ENCODE measurements at regions not wholly inside any gene's neighbourhood (a gene's known extent, or its start where the extent isn't known, plus 50 kb on each side); places are given as distances from the start of the nearest gene placed in this dataset.

- H3K27ac ChIP-seq: no peak overlapping the region
- TF ChIP-seq CTCF (conservative IDR thresholded peaks at IDR 0.05): no peak
- TF ChIP-seq ZFX (IDR thresholded peaks at IDR 0.05): no peak
These were observed 388.1 kb upstream of the KLHL29 start for GRCh38 chr2:22996911-22997310.

DNA sequence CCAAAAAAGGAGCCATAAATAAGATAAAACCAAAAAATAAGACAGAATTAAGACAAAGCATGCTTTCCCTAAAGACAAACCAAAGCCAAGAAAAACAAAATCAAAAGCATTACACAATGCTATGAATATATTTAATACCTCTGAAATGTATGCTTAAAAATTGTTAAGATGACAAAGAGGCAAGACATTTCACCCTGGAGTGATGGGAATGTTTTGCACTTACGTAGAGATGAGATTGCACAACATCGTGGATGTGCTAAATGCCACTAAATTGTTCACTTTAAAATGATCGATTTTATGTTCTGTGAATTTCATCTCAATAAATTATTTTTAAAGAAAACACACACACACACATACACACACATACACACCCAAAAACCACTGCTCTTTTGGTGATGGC, 386.6 kb upstream of the KLHL29 start:
- TF ChIP-seq ZFX (IDR thresholded peaks at IDR 0.05) (no peak), CTCF (conservative IDR thresholded peaks at IDR 0.05) (no peak)
- H3K27ac ChIP-seq: no peak overlapping the region

DNA sequence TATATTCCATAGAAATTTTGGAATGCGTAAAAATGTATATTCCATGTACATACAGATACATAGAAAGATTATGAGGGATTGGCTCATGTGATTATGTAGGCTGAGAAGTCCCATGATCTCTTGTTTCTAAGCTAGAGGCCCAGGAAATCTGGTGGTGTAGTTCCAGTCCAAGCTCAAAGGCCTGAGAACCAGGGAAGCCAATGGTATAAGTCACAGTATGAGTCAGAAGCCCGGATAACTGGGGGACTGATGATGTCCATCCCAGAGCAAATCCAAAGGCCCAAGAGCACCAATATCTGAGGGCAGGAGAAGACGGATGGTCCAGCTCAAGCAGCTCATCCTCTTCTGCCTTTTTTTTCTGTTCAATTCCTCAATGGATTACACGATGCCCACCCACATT, 385.0 kb upstream of the KLHL29 start:
- TF ChIP-seq ZFX (IDR thresholded peaks at IDR 0.05) (no peak), CTCF (conservative IDR thresholded peaks at IDR 0.05) (no peak)
- H3K27ac ChIP-seq: no peak overlapping the region

DNA sequence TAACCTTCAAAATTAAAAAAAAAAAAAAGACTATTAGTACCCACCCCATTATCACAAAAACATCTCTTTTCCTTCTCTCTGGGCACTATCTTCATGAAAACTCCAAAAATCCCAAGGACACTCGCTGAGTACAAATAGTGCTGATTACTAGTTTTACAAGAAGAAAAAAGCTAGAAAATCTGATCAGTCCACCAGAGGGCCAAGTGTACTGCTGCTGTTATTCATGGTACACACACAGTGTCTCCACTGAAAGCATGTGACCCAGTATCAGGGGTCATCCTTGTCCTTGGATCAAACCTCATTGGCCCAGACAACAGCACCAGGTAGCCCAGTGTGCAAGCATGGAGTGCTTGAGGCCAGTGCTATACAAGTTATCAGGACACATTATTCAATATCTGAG, 382.7 kb upstream of the KLHL29 start:
- no peak overlapping the region for H3K27ac ChIP-seq
- TF ChIP-seq CTCF (conservative IDR thresholded peaks at IDR 0.05) (peak; percentile 7; the same call in 1 of the 2 replicates), ZFX (IDR thresholded peaks at IDR 0.05) (no peak)

DNA sequence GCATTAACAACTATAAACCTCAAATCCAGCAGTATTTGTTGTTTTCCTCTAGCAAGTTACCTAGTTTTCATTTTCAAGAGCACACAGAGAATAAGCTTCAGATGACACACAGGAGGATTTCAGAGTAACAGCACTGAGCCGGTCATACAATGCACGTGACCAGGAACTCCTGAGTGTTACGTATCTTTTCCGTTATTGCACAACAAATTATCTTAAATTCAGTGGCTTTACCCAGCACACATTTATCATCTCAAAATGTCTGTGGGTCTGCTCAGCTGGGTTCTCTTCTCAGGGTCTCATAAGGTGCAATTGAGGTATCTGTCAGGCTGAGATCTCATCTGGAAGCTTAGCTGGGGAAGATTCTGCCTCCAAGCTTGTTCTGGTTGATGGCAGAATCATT, 379.5 kb upstream of the KLHL29 start:
- TF ChIP-seq CTCF (conservative IDR thresholded peaks at IDR 0.05) (no peak), ZFX (IDR thresholded peaks at IDR 0.05) (no peak)
- H3K27ac ChIP-seq: no peak overlapping the region

DNA sequence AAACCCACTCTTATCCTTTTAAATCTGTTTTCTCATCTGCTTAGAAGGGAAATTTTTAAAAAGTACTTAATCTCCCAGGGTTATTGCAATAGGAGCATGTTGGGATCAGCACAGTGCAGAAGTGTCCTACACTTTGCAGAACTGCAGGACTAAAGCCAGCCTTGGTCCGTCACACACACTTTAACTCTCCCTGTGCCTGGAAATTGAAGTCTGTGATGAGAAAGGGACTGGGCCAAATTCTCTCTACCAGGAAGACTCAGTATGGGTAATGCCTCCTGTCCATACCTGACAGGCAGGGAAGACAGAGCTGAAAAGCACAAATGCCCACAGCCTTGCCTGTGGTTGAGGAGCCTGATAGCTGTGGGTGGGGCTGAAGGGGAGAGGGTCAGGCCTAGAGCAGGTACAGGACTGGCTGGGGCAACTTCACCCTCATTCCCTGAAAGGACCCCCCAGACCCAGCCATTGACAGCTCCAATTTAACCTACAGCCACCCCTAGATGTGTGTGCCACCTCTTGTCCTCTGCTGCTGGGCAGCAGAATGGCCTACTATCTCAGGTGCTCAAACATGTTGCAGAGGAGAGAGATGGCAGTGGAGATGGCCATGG, 377.2 kb upstream of the KLHL29 start:
- TF ChIP-seq ZFX (IDR thresholded peaks at IDR 0.05) (no peak), CTCF (conservative IDR thresholded peaks at IDR 0.05) (no peak)
- no peak overlapping the region for H3K27ac ChIP-seq

DNA sequence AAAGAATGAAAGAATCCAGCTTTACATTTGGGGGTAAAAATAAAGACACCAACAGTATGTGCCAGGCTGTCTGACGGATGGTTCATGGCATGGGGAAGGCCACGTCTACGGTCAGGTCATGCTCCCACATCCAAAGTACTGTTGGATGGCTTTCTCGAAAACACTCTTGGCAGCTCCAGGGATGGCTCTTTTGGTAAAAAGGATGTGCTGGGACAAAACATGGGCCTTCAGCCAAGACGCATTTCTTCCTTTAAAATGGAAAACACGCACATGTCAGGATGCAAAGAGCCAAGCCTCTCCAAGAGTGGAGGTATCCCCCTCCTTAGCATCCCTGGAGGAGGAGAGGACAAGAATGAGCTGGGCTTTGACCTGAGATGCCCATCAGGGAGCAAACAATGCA, 376.5 kb upstream of the KLHL29 start:
- TF ChIP-seq ZFX (IDR thresholded peaks at IDR 0.05): no peak
- no peak for TF ChIP-seq CTCF (conservative IDR thresholded peaks at IDR 0.05)
- no peak overlapping the region for H3K27ac ChIP-seq

All from C4-2B (cell line).